HCT116 (cell line): ENCODE measurements at regions not wholly inside any gene's neighbourhood (a gene's known extent, or its start where the extent isn't known, plus 50 kb on each side); places are given as distances from the start of the nearest gene placed in this dataset.

Experiments
- ATAC-seq: fragments of 200-7000 bp; cut with Tn5 transposase; 2 replicates; pipeline ENCODE4 v1.9.1; 2020; ENCODE audit warnings: mild to moderate bottlenecking, moderate library complexity
- BruUV-seq: library from RNA; stranded (reverse); fragments of 400-500 nt; replicated peaks from 2 replicates; lab custom pipeline; 2021; lab: Mats Ljungman, UMichigan
- CTCF ChIA-PET: fragments of 300-600 bp; sonication (Branson Sonifier 250); formaldehyde crosslinking; loops from one replicate; lab custom pipeline; 2021; ENCODE audit warnings: antibody characterized with exemption; lab: Charles Lee
- POLR2A ChIA-PET: fragments of 300-600, 350-600 bp; sonication (Branson Sonifier 250); formaldehyde crosslinking; loops from one replicate; lab custom pipeline; 2021; ENCODE audit warnings: antibody characterized with exemption; lab: Charles Lee
- RAD21 ChIA-PET, 2 experiments: fragments of 300-600 bp; sonication (Branson Sonifier 250); formaldehyde crosslinking; loops; one replicate each; lab custom pipeline; 2023; ENCODE audit warnings: low total read pairs in 2 of 2; ENCODE audit not compliant: uncharacterized antibody in 2 of 2, unreplicated experiment in 2 of 2, low non-redundant PET in 1 of 2; lab: Charles Lee
- DNase-seq: peaks from one replicate; pipeline ENCODE4 v3.0.0-alpha.2; 2010; ENCODE audit warnings: low read depth, low spot score
- H2AFZ ChIP-seq: fragments of 200-600 bp; shearing (Covaris generic), sonication (generic); 2 replicates; pipeline ENCODE4 v1.6.1; 2017; ENCODE audit warnings: low read depth, mixed run types, mixed read lengths, antibody characterized with exemption, low read length; ENCODE audit not compliant: poor library complexity, severe bottlenecking
- H3K27ac ChIP-seq: 2 replicates; pipeline ENCODE4 v1.5.1; 2012; ENCODE audit warnings: low read depth, low read length
- H3K27me3 ChIP-seq: fragments of 200-600 bp; sonication (generic); 2 replicates; pipeline ENCODE4 v1.6.1; 2016; ENCODE audit warnings: mixed run types, low read length, mixed read lengths; ENCODE audit not compliant: insufficient read depth
- H3K36me3 ChIP-seq, 2 experiments: fragments of 200-500 bp in 1 of 2; fragments of 200-600 bp in 1 of 2; sonication (Bioruptor generic) in 1 of 2; sonication (generic) in 1 of 2; 2 replicates each; pipeline versions ENCODE4 v1.5.1 to v1.6.1; 2014 to 2016; ENCODE audit warnings: low read length in 2 of 2, inconsistent platforms in 1 of 2, mixed read lengths in 1 of 2, mixed run types in 1 of 2; ENCODE audit not compliant: insufficient read depth in 2 of 2, control insufficient read depth in 1 of 2
- H3K4me1 ChIP-seq, 2 experiments: fragments of 200-600 bp in 1 of 2; sonication (generic) in 1 of 2; 2 replicates each; pipeline versions ENCODE4 v1.5.1 to v1.6.1; 2012 to 2017; ENCODE audit warnings: low read length in 2 of 2, inconsistent platforms in 1 of 2, mild to moderate bottlenecking in 1 of 2, mixed read lengths in 1 of 2, mixed run types in 1 of 2, moderate library complexity in 1 of 2; ENCODE audit not compliant: insufficient read depth in 2 of 2, control insufficient read depth in 1 of 2
- H3K4me2 ChIP-seq: fragments of 200-600 bp; sonication (generic); 2 replicates; pipeline ENCODE4 v1.6.1; 2017; ENCODE audit warnings: mixed run types, low read length, mixed read lengths
- H3K4me3 ChIP-seq, 2 experiments: fragments of 200-600 bp in 1 of 2; sonication (generic) in 1 of 2; replicated peaks in 1 of 2; 2 replicates each; pipeline ENCODE4 v1.5.1; 2011 to 2016; ENCODE audit warnings: low read length in 2 of 2, control low read depth in 1 of 2, low read depth in 1 of 2, mild to moderate bottlenecking in 1 of 2, mixed read lengths in 1 of 2, mixed run types in 1 of 2
- H3K79me2 ChIP-seq: fragments of 200-600 bp; sonication (generic); 2 replicates; pipeline ENCODE4 v1.6.1; 2017; ENCODE audit warnings: mild to moderate bottlenecking, mixed run types, low read length, moderate library complexity, mixed read lengths; ENCODE audit not compliant: insufficient read depth
- H3K9ac ChIP-seq: fragments of 200-600 bp; sonication (generic); 2 replicates; pipeline ENCODE4 v1.6.1; 2016; ENCODE audit warnings: low read length, mixed read lengths
- H3K9me2 ChIP-seq: fragments of 200-600 bp; sonication (generic), shearing (Covaris generic); 2 replicates; pipeline ENCODE4 v1.6.1; 2017; ENCODE audit warnings: mixed run types, mild to moderate bottlenecking, moderate library complexity; ENCODE audit not compliant: insufficient read depth
- H3K9me3 ChIP-seq, 2 experiments: fragments of 200-500 bp in 1 of 2; fragments of 200-600 bp in 1 of 2; sonication (Bioruptor generic) in 1 of 2; sonication (generic) in 1 of 2; 2 replicates each; pipeline ENCODE4 v1.6.1; 2014 to 2017; ENCODE audit warnings: low read length in 2 of 2, mixed read lengths in 2 of 2, inconsistent platforms in 1 of 2, low read depth in 1 of 2, mild to moderate bottlenecking in 1 of 2, mixed run types in 1 of 2, moderate library complexity in 1 of 2; ENCODE audit not compliant: control insufficient read depth in 1 of 2, insufficient read depth in 1 of 2
- H4K20me1 ChIP-seq: fragments of 200-600 bp; sonication (generic), shearing (Covaris generic); 2 replicates; pipeline ENCODE4 v1.6.1; 2017; ENCODE audit warnings: mixed run types, mild to moderate bottlenecking, moderate library complexity; ENCODE audit not compliant: insufficient read depth
- CBX3 ChIP-seq: IDR thresholded peaks from 2 replicates; pipeline ENCODE4 v1.6.1; 2012; ENCODE audit warnings: low read depth
- CEBPB ChIP-seq: IDR thresholded peaks from 2 replicates; pipeline ENCODE4 v1.6.1; 2012; ENCODE audit warnings: low read depth
- EGR1 ChIP-seq: IDR thresholded peaks from 2 replicates; pipeline ENCODE4 v1.6.1; 2012; ENCODE audit warnings: low read depth
- ELF1 ChIP-seq: IDR thresholded peaks from 2 replicates; pipeline ENCODE4 v1.6.1; 2012; ENCODE audit warnings: low read depth, borderline replicate concordance
- EZH2 ChIP-seq: fragments of 200-600 bp; sonication (generic); IDR thresholded peaks from 2 replicates; pipeline ENCODE4 v1.6.1; 2017; ENCODE audit warnings: antibody characterized with exemption, mixed run types
- FOSL1 ChIP-seq: IDR thresholded peaks from 2 replicates; pipeline ENCODE4 v1.6.1; 2012; ENCODE audit warnings: low read depth
- JUND ChIP-seq: IDR thresholded peaks from 2 replicates; pipeline ENCODE4 v1.6.1; 2012
- POLR2A ChIP-seq: IDR thresholded peaks from 2 replicates; pipeline ENCODE4 v1.7.0; 2011; ENCODE audit warnings: borderline replicate concordance; ENCODE audit not compliant: insufficient read depth, insufficient read length; ENCODE audit errors: extremely low read depth
- POLR2AphosphoS5 ChIP-seq: IDR thresholded peaks from 2 replicates; pipeline ENCODE4 v1.6.1; 2011; ENCODE audit warnings: mild to moderate bottlenecking, low read depth, low read length, moderate library complexity
- RAD21 ChIP-seq: IDR thresholded peaks from 2 replicates; pipeline ENCODE4 v1.6.1; 2012; ENCODE audit warnings: low read depth, mild to moderate bottlenecking
- SIN3A ChIP-seq: IDR thresholded peaks from 2 replicates; pipeline ENCODE4 v1.6.1; 2012; ENCODE audit warnings: low read depth
- TCF7L2 ChIP-seq: IDR thresholded peaks from 2 replicates; pipeline ENCODE4 v1.7.0; 2011; ENCODE audit warnings: borderline replicate concordance, inconsistent platforms; ENCODE audit not compliant: insufficient read depth, insufficient read length; ENCODE audit errors: extremely low read depth
- ZNF274 ChIP-seq: fragments of 200-500 bp; sonication (Bioruptor generic); IDR thresholded peaks from 2 replicates; pipeline ENCODE4 v1.6.1; 2014; ENCODE audit warnings: mild to moderate bottlenecking, low read depth, low read length, inconsistent platforms
- intact Hi-C: fragments of 100-400 bp; cut with micrococcal nuclease; formaldehyde crosslinking; loops from 2 replicates; pipeline ENCODE4 v1.10.0; 2022
- TF ChIP-seq, protein P1 (sequence below): IDR thresholded peaks from 2 replicates; pipeline ENCODE4 v1.6.1; 2012
- TF ChIP-seq, protein P2 (sequence below): IDR thresholded peaks from 2 replicates; pipeline ENCODE4 v1.6.1; 2012
- TF ChIP-seq, protein P3 (sequence below): IDR thresholded peaks from 2 replicates; pipeline ENCODE4 v1.6.1; 2011; ENCODE audit warnings: mild to moderate bottlenecking, low read length, moderate library complexity; ENCODE audit not compliant: insufficient replicate concordance; ENCODE audit errors: extremely low read depth
- TF ChIP-seq, protein P4 (sequence below): IDR thresholded peaks from 2 replicates; pipeline ENCODE4 v1.6.1; 2012; ENCODE audit warnings: low read depth
- TF ChIP-seq, protein P5 (sequence below), 3 experiments: fragments of 200-600 bp in 1 of 3; sonication (generic) in 1 of 3; IDR thresholded peaks in 2 of 3; conservative IDR thresholded peaks in 1 of 3; 2 replicates each; pipeline ENCODE4 v1.5.1; 2012 to 2017; ENCODE audit warnings: low read depth in 2 of 3, low read length in 2 of 3, antibody characterized with exemption in 1 of 3, borderline replicate concordance in 1 of 3, control low read depth in 1 of 3, mild to moderate bottlenecking in 1 of 3, mixed read lengths in 1 of 3, mixed run types in 1 of 3, moderate library complexity in 1 of 3; ENCODE audit not compliant: insufficient read depth in 1 of 3

DNA sequence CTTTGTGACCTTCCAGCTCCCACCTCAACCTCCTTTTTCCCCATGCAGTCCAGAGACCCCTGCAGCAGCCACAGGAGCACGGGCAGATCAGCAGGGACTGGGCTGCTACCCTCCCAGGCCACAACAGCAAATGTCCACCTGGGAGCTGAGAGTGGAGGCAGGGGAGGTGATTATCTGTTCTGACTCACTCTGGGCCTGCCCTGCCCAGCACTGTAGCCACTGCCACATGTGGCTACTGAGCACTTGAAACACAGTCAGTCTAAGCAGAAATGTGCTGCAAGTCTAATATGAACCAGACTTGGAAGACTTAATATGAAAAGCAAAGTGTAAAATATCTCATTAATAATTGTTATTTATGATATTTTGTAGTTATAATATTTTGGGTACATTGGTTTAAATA, 148.9 kb upstream of the VANGL1 start:
- H3K27me3 ChIP-seq: no peaks in the 10 kb centered on the region
- H3K27ac ChIP-seq: no peak overlapping the region
- H3K79me2 ChIP-seq: no peaks in the 10 kb centered on the region
- TF ChIP-seq POLR2A: no peak
- TF ChIP-seq FOSL1: no peak
- TF ChIP-seq ELF1: no peak
- TF ChIP-seq, protein P1, sequence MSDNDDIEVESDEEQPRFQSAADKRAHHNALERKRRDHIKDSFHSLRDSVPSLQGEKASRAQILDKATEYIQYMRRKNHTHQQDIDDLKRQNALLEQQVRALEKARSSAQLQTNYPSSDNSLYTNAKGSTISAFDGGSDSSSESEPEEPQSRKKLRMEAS: no peak
- TF ChIP-seq TCF7L2: no peak
- no peak for TF ChIP-seq RAD21
- TF ChIP-seq, protein P2, sequence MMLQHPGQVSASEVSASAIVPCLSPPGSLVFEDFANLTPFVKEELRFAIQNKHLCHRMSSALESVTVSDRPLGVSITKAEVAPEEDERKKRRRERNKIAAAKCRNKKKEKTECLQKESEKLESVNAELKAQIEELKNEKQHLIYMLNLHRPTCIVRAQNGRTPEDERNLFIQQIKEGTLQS: no peak
- no peak for TF ChIP-seq EGR1
- TF ChIP-seq CBX3: no peak
- TF ChIP-seq POLR2AphosphoS5: no peak
- TF ChIP-seq, protein P3, sequence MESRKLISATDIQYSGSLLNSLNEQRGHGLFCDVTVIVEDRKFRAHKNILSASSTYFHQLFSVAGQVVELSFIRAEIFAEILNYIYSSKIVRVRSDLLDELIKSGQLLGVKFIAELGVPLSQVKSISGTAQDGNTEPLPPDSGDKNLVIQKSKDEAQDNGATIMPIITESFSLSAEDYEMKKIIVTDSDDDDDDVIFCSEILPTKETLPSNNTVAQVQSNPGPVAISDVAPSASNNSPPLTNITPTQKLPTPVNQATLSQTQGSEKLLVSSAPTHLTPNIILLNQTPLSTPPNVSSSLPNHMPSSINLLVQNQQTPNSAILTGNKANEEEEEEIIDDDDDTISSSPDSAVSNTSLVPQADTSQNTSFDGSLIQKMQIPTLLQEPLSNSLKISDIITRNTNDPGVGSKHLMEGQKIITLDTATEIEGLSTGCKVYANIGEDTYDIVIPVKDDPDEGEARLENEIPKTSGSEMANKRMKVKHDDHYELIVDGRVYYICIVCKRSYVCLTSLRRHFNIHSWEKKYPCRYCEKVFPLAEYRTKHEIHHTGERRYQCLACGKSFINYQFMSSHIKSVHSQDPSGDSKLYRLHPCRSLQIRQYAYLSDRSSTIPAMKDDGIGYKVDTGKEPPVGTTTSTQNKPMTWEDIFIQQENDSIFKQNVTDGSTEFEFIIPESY: no peak
- TF ChIP-seq JUND: no peak
- TF ChIP-seq, protein P4, sequence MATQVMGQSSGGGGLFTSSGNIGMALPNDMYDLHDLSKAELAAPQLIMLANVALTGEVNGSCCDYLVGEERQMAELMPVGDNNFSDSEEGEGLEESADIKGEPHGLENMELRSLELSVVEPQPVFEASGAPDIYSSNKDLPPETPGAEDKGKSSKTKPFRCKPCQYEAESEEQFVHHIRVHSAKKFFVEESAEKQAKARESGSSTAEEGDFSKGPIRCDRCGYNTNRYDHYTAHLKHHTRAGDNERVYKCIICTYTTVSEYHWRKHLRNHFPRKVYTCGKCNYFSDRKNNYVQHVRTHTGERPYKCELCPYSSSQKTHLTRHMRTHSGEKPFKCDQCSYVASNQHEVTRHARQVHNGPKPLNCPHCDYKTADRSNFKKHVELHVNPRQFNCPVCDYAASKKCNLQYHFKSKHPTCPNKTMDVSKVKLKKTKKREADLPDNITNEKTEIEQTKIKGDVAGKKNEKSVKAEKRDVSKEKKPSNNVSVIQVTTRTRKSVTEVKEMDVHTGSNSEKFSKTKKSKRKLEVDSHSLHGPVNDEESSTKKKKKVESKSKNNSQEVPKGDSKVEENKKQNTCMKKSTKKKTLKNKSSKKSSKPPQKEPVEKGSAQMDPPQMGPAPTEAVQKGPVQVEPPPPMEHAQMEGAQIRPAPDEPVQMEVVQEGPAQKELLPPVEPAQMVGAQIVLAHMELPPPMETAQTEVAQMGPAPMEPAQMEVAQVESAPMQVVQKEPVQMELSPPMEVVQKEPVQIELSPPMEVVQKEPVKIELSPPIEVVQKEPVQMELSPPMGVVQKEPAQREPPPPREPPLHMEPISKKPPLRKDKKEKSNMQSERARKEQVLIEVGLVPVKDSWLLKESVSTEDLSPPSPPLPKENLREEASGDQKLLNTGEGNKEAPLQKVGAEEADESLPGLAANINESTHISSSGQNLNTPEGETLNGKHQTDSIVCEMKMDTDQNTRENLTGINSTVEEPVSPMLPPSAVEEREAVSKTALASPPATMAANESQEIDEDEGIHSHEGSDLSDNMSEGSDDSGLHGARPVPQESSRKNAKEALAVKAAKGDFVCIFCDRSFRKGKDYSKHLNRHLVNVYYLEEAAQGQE: no peak
- no peak for TF ChIP-seq EZH2
- no peak for TF ChIP-seq SIN3A
- no peak for TF ChIP-seq ZNF274
- no peak for TF ChIP-seq CEBPB
- TF ChIP-seq, protein P5, sequence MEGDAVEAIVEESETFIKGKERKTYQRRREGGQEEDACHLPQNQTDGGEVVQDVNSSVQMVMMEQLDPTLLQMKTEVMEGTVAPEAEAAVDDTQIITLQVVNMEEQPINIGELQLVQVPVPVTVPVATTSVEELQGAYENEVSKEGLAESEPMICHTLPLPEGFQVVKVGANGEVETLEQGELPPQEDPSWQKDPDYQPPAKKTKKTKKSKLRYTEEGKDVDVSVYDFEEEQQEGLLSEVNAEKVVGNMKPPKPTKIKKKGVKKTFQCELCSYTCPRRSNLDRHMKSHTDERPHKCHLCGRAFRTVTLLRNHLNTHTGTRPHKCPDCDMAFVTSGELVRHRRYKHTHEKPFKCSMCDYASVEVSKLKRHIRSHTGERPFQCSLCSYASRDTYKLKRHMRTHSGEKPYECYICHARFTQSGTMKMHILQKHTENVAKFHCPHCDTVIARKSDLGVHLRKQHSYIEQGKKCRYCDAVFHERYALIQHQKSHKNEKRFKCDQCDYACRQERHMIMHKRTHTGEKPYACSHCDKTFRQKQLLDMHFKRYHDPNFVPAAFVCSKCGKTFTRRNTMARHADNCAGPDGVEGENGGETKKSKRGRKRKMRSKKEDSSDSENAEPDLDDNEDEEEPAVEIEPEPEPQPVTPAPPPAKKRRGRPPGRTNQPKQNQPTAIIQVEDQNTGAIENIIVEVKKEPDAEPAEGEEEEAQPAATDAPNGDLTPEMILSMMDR (IDR thresholded peaks at IDR 0.05 in 2 of 3, conservative IDR thresholded peaks at IDR 0.05 in 1 of 3; ENCODE audit: borderline replicate concordance in 1 of 3, insufficient read depth in 1 of 3, low read depth in 2 of 3, low read length in 2 of 3): no peak
- H3K4me2 ChIP-seq: no peak overlapping the region
- ATAC-seq (no peak), DNase-seq (no peak)
- no TSS peak for BruUV-seq
- ChIA-PET CTCF (interaction anchor here (1.4 kb wide), 1 partner anchor 13 kb away, joined by 3 read pairs; no protein-coding TSS in a partner anchor), RAD21 (no interaction called here), POLR2A (no interaction called here)
- intact Hi-C loops: no loop called here
- no peak overlapping the region for H3K4me3 ChIP-seq
- no peak overlapping the region for H2AFZ ChIP-seq
- H3K36me3 ChIP-seq: no peaks in the 10 kb centered on the region
- H3K9ac ChIP-seq: no peak overlapping the region
- peaks cover 0 to 14% of the 10 kb centered on the region in 2 experiments; a peak in 2 of 4 replicates for H3K4me1 ChIP-seq
- no peaks in the 10 kb centered on the region for H3K9me3 ChIP-seq
- no peaks in the 10 kb centered on the region for H4K20me1 ChIP-seq
- H3K9me2 ChIP-seq: no peaks in the 10 kb centered on the region
